GM21576 (cell line): ENCODE measurements at regions not wholly inside any gene's neighbourhood (a gene's known extent, or its start where the extent isn't known, plus 50 kb on each side); places are given as distances from the start of the nearest gene placed in this dataset.

Experiments
- ATAC-seq: cut with Tn5 transposase; IDR thresholded peaks from one replicate; pipeline ENCODE4 v1.9.1; 2021; ENCODE audit warnings: mild to moderate bottlenecking, moderate library complexity; ENCODE audit not compliant: unreplicated experiment

DNA sequence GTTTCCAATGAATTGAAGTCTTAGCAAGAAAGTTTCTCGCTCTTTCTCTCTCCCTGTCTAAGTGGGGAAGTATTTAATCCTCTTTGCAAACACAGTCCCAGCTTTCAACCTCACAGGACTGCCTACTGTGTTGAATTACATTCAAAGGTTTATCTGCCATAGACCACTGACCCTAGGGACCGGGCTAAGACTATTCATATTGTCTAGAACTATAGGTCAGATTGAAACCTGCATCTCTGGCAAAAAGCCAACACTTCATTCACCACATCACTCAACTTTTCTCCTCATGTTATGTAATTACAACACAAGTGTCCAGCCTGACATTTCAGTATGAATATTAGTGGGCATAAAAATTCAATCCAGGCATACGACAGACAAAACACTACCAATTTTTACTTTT lies 314.7 kb upstream of the RSPO3 start:
- peak; percentile 7 for ATAC-seq

DNA sequence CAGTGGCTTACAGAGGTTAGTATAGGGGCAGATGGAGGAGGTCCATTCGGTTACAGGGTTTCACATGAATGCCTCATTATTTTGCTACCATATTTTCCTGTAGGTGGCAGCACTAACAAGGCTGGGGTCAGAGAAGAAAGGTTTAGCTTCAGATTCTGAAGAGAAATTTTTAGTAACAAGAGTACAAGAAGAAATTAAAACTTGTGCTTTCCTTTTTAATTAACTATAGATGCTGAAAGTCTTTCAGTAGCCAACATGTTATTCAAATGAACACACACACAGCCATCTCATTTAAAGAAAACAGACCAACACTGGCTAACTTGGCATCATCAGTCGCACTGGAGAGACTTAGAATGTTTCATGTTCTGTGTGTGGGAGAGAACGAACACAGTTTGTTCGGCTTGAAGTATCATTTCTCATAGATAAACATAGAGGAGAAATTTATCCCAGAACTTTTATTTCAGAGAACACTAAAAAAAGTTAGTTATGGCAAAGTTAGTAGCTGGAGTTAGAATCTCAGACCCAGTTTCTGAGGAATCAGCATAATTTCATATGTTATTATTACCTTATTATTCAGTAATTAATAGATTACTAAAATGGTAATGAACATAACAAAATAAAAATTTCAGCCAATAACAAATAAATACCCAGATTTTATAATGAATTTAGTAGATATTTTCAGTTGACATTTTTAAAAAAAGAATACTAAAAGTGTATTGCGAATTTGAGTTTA lies 314.0 kb upstream of the RSPO3 start:
- ATAC-seq = peak; percentile 85

DNA sequence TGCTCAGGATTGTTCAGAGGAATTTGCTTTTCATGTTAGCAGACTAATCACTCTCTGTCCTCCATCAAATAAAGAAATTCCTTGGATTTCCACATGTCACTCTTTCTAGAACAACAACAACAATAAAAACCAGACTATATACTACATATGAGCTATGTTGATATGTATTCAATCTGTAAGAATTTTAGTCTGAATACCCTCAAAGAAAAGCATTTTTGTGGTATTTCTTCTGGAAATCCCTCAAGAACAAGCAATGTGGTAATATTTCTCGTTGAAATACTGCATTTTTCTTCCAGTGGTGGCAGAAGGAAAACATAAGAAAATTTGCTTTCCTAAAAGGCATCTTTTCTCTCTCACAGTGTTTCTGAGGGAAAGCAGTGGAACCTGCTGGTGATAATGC lies 312.6 kb upstream of the RSPO3 start:
- no peak for ATAC-seq

DNA sequence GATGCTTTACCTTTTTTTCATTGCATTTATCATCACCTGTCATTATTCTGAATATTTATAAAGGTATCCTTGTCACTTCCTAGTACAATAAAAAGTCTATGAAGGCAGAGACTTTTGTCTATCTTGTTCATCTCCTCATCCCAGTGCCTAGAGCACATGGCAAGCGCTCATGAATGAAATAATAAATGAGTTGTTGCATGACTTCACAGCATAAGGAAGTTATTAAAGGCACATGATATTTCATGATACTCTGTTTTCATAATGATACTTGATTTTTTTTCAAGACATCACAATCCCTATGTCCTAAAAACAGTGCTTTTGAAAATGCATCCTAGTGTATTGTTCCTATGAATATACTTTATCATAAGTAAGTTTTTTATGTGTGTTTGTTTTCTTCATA lies 310.6 kb upstream of the RSPO3 start:
- ATAC-seq = no peak

DNA sequence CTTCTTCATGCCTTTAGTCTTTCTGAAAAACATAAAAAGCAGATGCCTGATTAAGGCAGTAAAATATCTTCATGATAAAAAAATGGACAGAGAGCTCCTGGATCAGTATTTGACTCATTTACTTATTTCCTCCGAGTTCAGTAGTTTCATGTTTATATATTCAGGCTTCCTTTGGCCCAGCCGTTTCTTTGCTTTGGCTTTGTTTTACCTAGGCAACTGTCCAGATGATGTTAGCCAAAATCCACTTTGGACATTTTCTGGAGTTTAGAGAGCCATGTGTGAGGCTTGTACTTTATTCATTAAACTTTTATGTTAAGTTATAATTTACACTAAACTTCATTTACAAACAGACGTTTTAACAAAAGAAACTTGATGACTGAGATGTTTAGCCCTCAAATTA lies 307.1 kb upstream of the RSPO3 start:
- no peak for ATAC-seq

DNA sequence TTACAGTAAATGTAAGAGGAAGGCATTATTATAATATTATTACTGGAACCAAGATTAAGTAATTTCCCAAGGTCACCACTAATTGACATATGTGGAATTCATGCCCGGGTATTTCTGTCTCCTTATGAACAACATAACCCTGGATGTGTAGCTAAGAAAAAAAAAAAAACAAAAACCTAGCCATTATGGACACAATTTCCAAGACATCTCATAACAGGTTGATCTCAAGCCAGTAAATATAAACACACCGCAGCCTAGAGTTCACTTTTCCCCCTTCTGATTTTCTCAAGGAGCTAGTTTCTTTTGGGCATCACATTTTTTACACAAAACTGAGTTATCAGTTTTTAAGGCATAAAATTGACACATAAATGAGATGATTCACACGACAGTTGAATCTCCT lies 306.5 kb upstream of the RSPO3 start:
- no peak for ATAC-seq

DNA sequence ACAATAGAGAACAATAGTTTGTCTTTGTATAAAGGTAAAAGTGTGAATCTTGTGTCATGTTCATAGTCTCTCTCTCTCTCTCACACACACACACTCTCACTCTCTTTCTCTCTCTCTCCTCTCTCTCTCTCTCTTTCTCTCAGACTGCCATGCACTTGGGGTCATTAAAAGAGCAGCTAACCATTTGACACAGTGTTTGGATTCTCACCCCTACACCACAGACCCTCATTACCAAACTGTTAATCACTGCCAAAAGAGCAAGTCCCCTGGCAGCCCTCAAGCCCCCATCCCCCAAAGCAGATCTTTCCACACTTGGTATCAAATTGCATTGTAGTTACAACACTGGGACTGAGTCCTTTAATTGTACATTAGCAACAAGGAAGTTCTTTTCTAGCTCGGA lies 305.8 kb upstream of the RSPO3 start:
- no peak for ATAC-seq

DNA sequence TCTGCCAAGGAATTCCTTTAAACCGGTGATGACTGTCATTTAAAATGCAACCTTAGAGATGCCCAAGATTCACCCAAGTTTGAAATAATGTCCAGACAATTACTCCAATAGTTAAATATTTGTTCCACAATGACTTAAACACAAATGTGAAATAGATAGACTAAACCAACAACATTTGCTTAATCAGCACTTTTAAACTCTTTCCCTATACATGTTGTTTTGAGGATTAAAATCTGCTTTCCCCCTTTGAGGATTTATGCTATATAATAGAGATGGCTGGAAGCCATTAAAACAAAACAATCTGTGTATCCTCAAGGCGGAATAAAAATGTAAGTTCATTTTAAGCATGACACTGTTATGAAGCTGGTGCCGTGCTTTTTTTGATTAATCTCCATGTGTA lies 297.8 kb upstream of the RSPO3 start:
- no peak for ATAC-seq

DNA sequence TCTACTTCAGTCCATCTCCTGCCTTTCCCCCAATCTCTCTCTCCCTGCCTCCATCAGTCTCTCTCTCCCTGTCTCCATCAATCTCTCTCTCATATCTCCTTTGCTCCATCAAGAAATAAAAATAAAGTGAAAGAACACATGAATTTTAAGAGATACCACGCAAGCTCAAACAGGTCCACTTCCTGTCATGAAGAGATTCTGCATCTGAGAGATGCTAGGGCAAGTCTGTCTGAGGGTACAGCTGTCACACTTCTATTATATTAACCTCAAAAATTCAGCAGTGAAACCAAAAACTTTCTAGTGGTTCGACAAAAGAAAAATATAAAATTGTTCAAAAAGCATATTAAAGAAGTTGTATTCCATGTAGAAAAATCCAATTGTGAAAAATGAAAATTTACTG lies 296.8 kb upstream of the RSPO3 start:
- no peak for ATAC-seq

DNA sequence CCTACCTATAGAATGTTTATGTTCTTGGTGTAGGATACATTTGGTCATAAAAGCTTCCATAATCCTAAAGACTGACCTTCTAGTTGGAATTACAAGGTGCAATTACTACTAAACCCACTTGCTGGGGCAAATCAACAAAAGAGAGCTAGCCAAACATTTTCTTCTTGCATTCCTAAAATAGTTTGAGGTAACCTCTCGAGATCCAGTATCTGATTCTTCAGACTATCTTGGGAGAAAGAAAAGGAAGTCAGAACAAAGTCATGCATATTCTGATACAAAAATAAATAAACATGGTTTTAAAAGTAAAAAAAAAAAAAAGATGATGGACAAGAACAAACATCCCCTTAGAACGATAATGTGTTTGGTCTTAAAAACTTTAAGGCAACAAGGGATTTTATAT lies 294.2 kb upstream of the RSPO3 start:
- no peak for ATAC-seq

DNA sequence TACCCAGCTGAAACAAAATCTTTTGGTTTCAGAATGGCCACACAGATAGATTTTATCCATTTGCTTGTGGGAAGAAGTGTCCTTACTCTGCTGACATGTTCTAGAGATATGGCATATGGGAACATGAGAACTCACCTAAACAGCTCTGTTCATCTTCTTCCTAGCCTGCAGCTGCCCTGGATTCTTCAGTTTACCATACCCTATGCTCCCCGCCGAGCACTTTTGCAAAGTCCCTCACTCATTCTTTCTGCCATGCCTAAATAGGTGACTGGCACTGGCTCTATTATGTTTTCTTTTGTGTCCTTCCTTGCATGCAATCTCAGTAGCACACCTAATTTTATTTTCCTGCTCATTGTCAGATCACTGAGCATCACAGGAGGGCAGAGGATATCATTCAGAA lies 293.7 kb upstream of the RSPO3 start:
- ATAC-seq = no peak

DNA sequence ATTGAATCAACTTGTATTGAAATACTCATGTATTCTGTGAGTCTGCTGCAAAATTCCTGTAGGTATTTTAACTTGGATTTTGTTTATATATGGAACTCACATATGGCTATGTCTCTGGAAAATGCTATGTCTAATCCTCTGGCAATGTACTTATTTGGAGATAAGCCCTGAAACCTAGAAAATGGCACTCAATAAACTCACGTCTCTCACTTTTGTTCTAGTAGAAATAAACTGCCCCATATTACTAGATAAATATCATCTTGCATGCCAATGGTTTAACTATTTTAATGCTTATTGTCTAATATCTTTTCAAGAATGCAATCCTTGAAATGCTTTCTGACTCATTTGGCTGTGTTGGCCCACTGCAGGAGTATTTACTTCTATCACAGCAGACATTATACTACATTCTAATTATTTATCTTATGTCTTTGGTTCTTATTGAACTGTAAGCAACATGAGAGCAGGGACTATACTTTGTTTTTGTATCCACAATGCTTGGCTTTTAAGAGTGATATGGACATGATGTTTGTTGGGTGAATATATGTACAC lies 292.2 kb upstream of the RSPO3 start:
- ATAC-seq = no peak

DNA sequence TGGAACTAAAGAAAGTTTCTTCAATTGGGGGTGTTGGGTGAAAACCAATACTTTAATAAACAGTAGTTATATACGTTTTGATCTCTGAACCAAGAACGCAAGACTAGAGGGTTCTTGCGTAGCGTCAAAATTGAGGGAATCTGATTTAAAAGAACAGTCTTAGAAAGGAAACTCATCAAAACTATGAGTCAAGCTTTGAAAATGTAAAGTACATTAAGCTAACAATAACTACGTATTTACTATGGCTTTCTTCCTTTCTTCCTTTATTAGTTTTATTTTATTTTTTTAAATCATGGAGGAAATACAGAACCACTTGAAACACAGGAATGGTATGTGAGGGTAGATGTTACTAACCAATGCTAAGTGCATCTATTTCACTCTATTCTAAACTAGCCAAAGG lies 287.0 kb upstream of the RSPO3 start:
- no peak for ATAC-seq

DNA sequence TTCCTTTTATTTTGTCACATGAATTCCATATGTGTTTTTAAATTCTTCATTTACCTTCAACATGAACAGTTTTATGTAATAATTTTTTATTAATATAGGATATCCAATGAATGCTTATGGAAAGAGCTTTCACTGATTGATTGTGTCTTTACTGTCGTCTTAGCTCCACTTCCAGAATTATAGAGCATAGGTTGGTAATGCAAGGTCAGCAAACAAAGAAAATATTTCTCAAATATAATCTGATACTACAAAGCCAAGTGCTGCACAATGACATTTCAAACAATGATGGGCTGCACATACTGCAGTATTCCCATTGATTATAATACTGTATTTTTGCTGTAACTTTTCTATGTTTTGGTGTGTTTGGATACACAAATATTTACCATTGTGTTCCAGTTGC lies 275.7 kb upstream of the RSPO3 start:
- ATAC-seq = no peak

DNA sequence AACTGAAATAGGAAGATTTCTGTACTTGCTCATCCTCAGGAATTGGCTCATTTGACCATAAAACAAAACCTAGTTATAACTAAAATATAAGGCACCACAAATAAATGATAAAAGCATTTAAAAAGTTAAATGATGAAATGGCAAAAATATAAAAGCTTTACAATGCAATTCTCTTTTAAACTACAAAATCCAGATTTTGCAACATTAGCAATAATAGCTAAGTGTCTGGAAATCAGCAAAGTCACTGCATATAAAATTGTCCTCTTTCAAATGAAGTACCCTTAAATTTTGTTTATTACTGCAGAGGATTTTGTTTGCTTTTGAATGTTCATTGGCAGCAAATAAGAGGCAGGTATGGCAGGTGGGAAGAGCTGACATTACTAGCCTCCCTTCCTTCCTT lies 270.4 kb upstream of the RSPO3 start:
- no peak for ATAC-seq

DNA sequence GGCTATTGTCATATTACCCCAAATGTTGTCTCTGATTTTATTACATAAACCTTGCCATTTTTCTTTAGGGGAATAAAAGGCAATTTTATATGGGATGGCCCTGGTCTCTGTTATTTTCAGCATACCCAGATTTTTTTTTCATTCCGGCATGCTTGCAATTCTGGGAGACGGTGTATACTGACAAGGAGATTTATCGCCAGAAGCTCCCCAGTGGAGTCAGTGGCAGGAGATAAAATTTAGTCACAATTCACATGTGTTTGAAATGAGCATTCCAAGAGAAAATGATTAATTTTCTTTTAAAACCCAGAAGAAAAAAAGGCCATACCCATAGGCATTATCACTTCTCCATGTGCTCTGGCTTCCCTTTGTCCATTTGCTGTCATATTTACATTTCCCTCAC lies 250.8 kb upstream of the RSPO3 start:
- no peak for ATAC-seq

DNA sequence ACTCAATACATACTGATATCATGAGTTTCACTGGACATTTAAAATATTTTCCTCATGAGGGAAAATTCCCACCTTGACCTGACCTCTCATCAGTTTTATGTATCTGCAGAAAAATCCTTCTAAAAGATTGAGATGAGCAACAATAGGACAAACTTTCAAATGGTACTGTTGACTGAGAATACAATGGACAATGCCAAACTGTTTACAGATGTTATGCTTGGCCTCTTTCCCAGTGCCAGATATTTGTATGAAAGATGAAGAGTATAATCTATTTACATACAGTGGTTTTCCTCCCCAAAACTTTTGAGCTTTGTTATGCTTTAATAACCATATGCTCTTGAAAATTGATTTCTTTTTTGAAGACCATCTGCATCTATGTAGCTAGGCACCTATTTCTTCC lies 245.1 kb upstream of the RSPO3 start:
- ATAC-seq = no peak

DNA sequence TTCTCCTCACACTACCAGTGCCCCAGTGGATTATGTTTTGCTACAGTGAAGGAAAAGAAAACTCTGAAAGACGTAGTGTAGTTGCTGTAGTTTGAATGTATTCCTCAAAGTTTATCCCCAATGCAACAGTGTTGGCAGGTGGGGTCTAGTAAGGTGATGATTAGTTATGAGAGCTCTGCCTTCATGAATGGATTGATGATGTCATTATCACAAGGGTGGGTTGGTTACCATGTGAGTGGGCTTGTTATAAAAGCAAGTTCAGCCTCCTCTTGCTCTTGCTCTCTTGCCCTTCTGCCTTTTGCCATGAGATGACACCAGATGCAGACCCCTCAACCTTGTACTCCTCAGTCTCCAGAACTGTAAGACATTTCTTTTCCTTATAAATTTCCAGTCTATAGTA lies 244.7 kb upstream of the RSPO3 start:
- ATAC-seq = no peak

DNA sequence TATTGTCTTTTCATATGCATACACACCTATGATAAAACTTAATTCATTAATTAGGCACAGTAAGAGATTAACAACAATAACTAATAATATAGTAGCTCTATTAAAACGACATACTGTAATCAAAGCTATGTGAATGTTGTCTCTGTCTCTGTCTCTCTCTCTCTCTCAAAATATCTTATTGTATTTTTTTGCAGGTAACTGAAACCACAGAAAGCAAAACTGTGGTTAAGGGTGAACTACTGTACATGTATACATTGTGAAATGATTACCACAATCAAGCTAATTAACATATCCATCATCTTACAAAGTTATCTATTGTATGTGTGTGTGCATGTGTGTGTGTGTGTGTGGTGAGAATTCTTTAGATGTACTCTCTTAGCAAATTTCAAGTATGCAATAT lies 242.0 kb upstream of the RSPO3 start:
- ATAC-seq = no peak

DNA sequence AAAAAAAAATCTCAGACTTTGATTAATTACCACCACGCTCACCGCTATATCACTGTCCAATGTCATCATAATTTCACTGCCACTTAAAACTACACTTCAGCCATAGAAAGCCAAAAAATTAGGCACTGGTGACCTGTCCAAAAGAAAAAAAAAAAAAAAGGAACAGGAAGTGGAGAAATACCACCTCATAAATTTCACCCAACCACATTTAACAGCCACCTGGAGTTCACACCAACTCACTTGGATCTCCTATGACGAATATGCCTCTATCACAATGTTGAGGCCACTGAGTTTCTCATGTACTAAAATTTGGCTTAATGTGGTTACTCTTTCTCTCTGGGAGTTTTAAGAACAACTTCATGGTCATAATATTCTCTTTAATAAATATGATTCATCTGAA lies 237.5 kb upstream of the RSPO3 start:
- no peak for ATAC-seq

DNA sequence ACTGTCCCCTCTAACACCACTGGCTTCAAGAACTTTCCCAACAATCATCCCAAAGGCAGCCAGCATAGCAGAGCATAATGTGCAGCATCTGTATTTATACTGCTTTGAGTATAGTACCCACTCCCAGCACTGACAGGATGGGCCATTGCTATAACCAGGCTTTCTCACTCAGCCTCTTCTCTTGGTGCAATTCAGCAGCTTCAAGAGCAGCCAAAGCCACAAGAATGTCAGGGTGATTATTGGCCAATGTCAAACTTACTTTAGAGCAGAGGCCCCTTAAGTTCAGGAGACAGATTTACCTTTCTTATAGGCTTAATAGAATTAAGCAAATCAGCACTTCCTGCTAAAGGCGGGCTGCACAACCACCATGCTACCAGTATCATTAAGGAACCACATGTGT lies 232.4 kb upstream of the RSPO3 start:
- no peak for ATAC-seq

DNA sequence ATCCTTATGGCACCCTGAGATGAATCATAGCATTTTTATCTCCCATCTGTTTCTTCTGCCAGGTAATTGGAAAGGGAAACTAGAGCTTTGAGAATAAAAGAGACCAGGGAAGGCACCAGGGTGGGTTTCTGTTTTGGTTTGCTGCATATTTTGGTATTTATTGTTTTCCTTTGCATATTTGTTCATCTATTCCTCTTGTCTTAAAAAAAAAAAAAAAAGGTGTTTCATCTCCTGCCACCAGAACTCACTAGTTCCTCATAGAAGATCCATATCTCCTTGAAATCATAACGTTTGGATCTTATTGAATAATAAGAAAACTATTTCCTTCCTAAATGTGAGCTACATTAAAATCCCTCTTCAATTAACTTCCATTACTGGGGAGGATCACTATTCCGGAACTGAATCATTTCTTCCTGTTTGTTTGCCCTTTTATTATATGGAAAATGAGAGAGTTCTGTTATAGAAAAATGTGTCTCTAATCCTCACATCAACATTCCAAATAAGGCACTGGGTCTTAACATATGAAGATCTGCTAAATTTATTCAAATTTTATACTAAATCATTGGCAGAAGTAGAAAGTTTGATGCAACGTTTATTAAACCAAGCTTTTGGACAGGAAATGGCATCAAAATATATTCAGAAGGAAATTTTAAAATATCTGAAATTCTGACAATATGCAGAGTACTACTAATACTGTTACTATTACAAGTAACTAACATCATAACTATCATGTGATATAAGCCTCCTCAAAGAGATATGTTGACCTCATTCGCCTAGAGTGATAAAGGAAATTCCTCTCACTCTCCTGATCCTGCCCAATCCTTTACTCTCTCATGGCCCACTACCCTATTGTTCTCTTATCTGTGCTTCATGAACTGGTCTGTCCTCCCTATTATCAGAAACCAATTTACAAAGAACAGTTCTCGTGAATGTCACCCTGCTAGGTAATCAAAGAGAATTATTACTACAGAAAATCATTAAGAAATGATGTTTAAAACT lies 229.4 kb upstream of the RSPO3 start:
- no peak for ATAC-seq
